ENCODE measurements at regions not wholly inside any gene's neighbourhood (a gene's known extent, or its start where the extent isn't known, plus 50 kb on each side); places are given as distances from the start of the nearest gene placed in this dataset.

DNA sequence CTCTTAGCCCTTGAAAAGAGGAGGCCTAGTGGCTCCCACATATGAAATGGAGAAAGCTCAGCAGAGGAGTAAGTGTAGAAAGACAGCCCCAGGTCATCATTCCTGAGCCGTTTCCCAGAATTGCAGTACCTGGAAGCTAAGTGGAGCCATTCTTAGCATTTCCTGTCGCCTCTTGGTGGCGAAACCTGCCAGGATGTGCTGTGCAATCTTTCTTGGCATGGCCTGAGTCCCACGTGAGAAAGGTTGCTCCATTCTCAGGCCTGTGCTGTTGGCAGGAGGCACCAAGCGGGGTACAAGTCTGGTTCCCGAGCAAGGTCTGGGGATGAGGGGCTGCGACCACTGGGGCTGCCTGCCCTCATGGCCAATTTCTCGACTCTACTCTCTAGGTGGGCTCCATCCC, 207.2 kb upstream of the TPM1 start:
- DNase-seq: no peak
- Histone ChIP-seq H3K9me3 (ENCODE audit: control extremely low read depth in 1 of 3, control insufficient read depth in 2 of 3, insufficient read depth in 1 of 3, low read length in 2 of 3) (no peaks in the 10 kb centered on the region), H3K4me1 (ENCODE audit: control insufficient read depth in 2 of 2, insufficient read depth in 2 of 2, low read length in 2 of 2) (no peaks in the 10 kb centered on the region), H3K4me3 (ENCODE audit: control extremely low read depth in 1 of 5, extremely low read depth in 1 of 5, insufficient read depth in 1 of 5, low read depth in 2 of 5, low read length in 4 of 5) (no peak overlapping the region), H3K79me2 (ENCODE audit: control insufficient read depth, insufficient read depth, low read length) (no peaks in the 10 kb centered on the region), H3K27ac (ENCODE audit: low read length in 2 of 2) (no peak overlapping the region), H4K20me1 (ENCODE audit: control insufficient read depth, insufficient read depth, low read length, poor library complexity, severe bottlenecking) (no peaks in the 10 kb centered on the region), H3K27me3 (replicated peaks in 1 of 4; ENCODE audit: control extremely low read depth in 1 of 4, control insufficient read depth in 3 of 4, insufficient read depth in 4 of 4, low read length in 3 of 4) (no peaks in the 10 kb centered on the region), H3K4me2 (replicated peaks; ENCODE audit: low read depth, low read length, poor library complexity, severe bottlenecking) (no peak overlapping the region), H3K9ac (ENCODE audit: low read length) (no peak overlapping the region), H2AFZ (ENCODE audit: insufficient read depth, low read depth, low read length, poor library complexity, severe bottlenecking) (no peak overlapping the region), H3K36me3 (replicated peaks in 1 of 2; ENCODE audit: control extremely low read depth in 1 of 2, control insufficient read depth in 1 of 2, extremely low read depth in 1 of 2, insufficient read depth in 2 of 2, low read length in 1 of 2) (no peaks in the 10 kb centered on the region)
- no peak for TF ChIP-seq EZH2 (IDR thresholded peaks at IDR 0.05; ENCODE audit: borderline replicate concordance, insufficient read depth, low read depth, low read length, poor library complexity, severe bottlenecking)
- TF ChIP-seq, protein P1, sequence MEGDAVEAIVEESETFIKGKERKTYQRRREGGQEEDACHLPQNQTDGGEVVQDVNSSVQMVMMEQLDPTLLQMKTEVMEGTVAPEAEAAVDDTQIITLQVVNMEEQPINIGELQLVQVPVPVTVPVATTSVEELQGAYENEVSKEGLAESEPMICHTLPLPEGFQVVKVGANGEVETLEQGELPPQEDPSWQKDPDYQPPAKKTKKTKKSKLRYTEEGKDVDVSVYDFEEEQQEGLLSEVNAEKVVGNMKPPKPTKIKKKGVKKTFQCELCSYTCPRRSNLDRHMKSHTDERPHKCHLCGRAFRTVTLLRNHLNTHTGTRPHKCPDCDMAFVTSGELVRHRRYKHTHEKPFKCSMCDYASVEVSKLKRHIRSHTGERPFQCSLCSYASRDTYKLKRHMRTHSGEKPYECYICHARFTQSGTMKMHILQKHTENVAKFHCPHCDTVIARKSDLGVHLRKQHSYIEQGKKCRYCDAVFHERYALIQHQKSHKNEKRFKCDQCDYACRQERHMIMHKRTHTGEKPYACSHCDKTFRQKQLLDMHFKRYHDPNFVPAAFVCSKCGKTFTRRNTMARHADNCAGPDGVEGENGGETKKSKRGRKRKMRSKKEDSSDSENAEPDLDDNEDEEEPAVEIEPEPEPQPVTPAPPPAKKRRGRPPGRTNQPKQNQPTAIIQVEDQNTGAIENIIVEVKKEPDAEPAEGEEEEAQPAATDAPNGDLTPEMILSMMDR (IDR thresholded peaks at IDR 0.05): no peak
- H3K27me3 Mint-ChIP-seq: no peaks in the 10 kb centered on the region
- no peak for ATAC-seq (ENCODE audit: low read depth)
- H3K27ac Mint-ChIP-seq: no peak overlapping the region
- ChIA-PET POLR2A (no interaction called here), CTCF (no interaction called here)
- H3K9me3 Mint-ChIP-seq (ENCODE audit: insufficient read depth): no peaks in the 10 kb centered on the region
- intact Hi-C loops (cut with micrococcal nuclease): no loop called here
- no peak overlapping the region for H3K4me3 Mint-ChIP-seq
- 90% methylated on average over 8 of the region's 8 CpGs for WGBS (ENCODE audit: insufficient coverage)
- H3K4me1 Mint-ChIP-seq: no peaks in the 10 kb centered on the region

DNA sequence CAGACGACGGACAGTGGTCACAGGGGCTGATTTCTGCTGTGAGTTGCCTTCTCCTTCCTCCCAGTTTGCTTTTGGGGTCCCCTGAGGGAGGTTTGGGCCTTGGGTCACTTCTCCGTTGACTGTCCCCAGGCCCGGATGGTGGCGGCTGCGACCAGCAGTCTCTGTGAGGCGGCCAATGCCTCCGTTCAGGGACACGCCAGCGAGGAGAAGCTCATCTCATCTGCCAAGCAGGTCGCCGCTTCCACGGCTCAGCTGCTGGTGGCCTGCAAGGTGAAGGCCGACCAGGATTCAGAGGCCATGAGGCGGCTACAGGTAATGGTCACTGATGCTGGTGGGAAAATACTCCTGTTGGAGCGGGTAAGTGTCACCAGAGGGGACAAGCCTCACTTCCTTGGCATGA, 206.8 kb upstream of the TPM1 start:
- Mint-ChIP-seq H3K27ac (no peak overlapping the region), H3K9me3 (ENCODE audit: insufficient read depth) (no peaks in the 10 kb centered on the region), H3K4me1 (no peaks in the 10 kb centered on the region), H3K4me3 (no peak overlapping the region), H3K27me3 (no peaks in the 10 kb centered on the region)
- H2AFZ ChIP-seq (ENCODE audit: insufficient read depth, low read depth, low read length, poor library complexity, severe bottlenecking): no peak overlapping the region
- DNase-seq: no peak
- H3K4me1 ChIP-seq (ENCODE audit: control insufficient read depth in 2 of 2, insufficient read depth in 2 of 2, low read length in 2 of 2): no peaks in the 10 kb centered on the region
- H4K20me1 ChIP-seq (ENCODE audit: control insufficient read depth, insufficient read depth, low read length, poor library complexity, severe bottlenecking): no peaks in the 10 kb centered on the region
- H3K36me3 ChIP-seq (replicated peaks in 1 of 2; ENCODE audit: control extremely low read depth in 1 of 2, control insufficient read depth in 1 of 2, extremely low read depth in 1 of 2, insufficient read depth in 2 of 2, low read length in 1 of 2): no peaks in the 10 kb centered on the region
- CTCF ChIA-PET: no interaction called here
- intact Hi-C loops (cut with micrococcal nuclease): no loop called here
- no peak overlapping the region for H3K9ac ChIP-seq (ENCODE audit: low read length)
- H3K4me2 ChIP-seq (replicated peaks; ENCODE audit: low read depth, low read length, poor library complexity, severe bottlenecking): no peak overlapping the region
- 99% methylated on average over 16 of the region's 16 CpGs for WGBS (ENCODE audit: insufficient coverage)
- no peak for ATAC-seq (ENCODE audit: low read depth)
- H3K27ac ChIP-seq (ENCODE audit: low read length in 2 of 2): no peak overlapping the region
- TF ChIP-seq, protein P1 (IDR thresholded peaks at IDR 0.05): no peak
- TF ChIP-seq EZH2 (IDR thresholded peaks at IDR 0.05; ENCODE audit: borderline replicate concordance, insufficient read depth, low read depth, low read length, poor library complexity, severe bottlenecking): no peak
- no peaks in the 10 kb centered on the region for H3K9me3 ChIP-seq (ENCODE audit: control extremely low read depth in 1 of 3, control insufficient read depth in 2 of 3, insufficient read depth in 1 of 3, low read length in 2 of 3)
- no peak overlapping the region for H3K4me3 ChIP-seq (ENCODE audit: control extremely low read depth in 1 of 5, extremely low read depth in 1 of 5, insufficient read depth in 1 of 5, low read depth in 2 of 5, low read length in 4 of 5)
- H3K79me2 ChIP-seq (ENCODE audit: control insufficient read depth, insufficient read depth, low read length): no peaks in the 10 kb centered on the region
- no peaks in the 10 kb centered on the region for H3K27me3 ChIP-seq (replicated peaks in 1 of 4; ENCODE audit: control extremely low read depth in 1 of 4, control insufficient read depth in 3 of 4, insufficient read depth in 4 of 4, low read length in 3 of 4)
- POLR2A ChIA-PET: no interaction called here

All from B cell (primary cell).